H9 (cell line): ENCODE measurements at regions not wholly inside any gene's neighbourhood (a gene's known extent, or its start where the extent isn't known, plus 50 kb on each side); places are given as distances from the start of the nearest gene placed in this dataset.

Experiments used
- DNase-seq: peaks from one replicate; pipeline ENCODE4 v3.0.0-alpha.2; 2017
- H2AFZ ChIP-seq: one replicate; pipeline ENCODE4 v1.6.1; 2013; ENCODE audit warnings: mild to moderate bottlenecking, low read length, control low read depth, moderate library complexity
- H2AK5ac ChIP-seq: 2 replicates; pipeline ENCODE4 v1.6.1; 2013; ENCODE audit warnings: low read length, control low read depth, mixed read lengths; ENCODE audit not compliant: insufficient read length
- H2BK120ac ChIP-seq: one replicate; pipeline ENCODE4 v1.6.1; 2013; ENCODE audit warnings: low read depth, mild to moderate bottlenecking, low read length, control low read depth, inconsistent platforms; ENCODE audit not compliant: poor library complexity, severe bottlenecking
- H2BK12ac ChIP-seq: 2 replicates; pipeline ENCODE4 v1.6.1; 2013; ENCODE audit warnings: low read length, control low read depth, mixed read lengths, low read depth; ENCODE audit not compliant: insufficient read length
- H2BK15ac ChIP-seq: 2 replicates; pipeline ENCODE4 v1.6.1; 2013; ENCODE audit warnings: low read depth, low read length, control low read depth
- H2BK20ac ChIP-seq: one replicate; pipeline ENCODE4 v1.6.1; 2013; ENCODE audit warnings: low read depth, mild to moderate bottlenecking, low read length, control low read depth, inconsistent platforms; ENCODE audit not compliant: poor library complexity, severe bottlenecking
- H2BK5ac ChIP-seq: 2 replicates; pipeline ENCODE4 v1.6.1; 2013; ENCODE audit warnings: low read length, control low read depth, mixed read lengths; ENCODE audit not compliant: insufficient read length
- H3K14ac ChIP-seq: 2 replicates; pipeline ENCODE4 v1.6.1; 2013; ENCODE audit warnings: low read length, control low read depth; ENCODE audit not compliant: insufficient read depth
- H3K18ac ChIP-seq: 2 replicates; pipeline ENCODE4 v1.6.1; 2013; ENCODE audit warnings: low read depth, mild to moderate bottlenecking, mixed read lengths, low read length, control low read depth; ENCODE audit not compliant: insufficient read length
- H3K23ac ChIP-seq: 2 replicates; pipeline ENCODE4 v1.6.1; 2013; ENCODE audit warnings: low read length, control low read depth, mixed read lengths, low read depth; ENCODE audit not compliant: insufficient read length
- H3K23me2 ChIP-seq: 2 replicates; pipeline ENCODE4 v1.6.1; 2013; ENCODE audit warnings: low read depth, mild to moderate bottlenecking, mixed read lengths, low read length, control low read depth; ENCODE audit not compliant: insufficient read length, poor library complexity, severe bottlenecking
- H3K27ac ChIP-seq: 2 replicates; pipeline ENCODE4 v1.5.1; 2013; ENCODE audit warnings: low read length, control low read depth, mixed read lengths, low read depth; ENCODE audit not compliant: insufficient read length
- H3K27me3 ChIP-seq: 2 replicates; pipeline ENCODE4 v1.6.1; 2013; ENCODE audit warnings: low read length, control low read depth, inconsistent platforms; ENCODE audit not compliant: insufficient read depth
- H3K4ac ChIP-seq: 2 replicates; pipeline ENCODE4 v1.6.1; 2013; ENCODE audit warnings: low read depth, mild to moderate bottlenecking, control low read depth, inconsistent platforms, low read length, moderate library complexity
- H3K4me1 ChIP-seq: 2 replicates; pipeline ENCODE4 v1.6.1; 2013; ENCODE audit warnings: low read length, control low read depth, inconsistent platforms; ENCODE audit not compliant: insufficient read depth
- H3K4me2 ChIP-seq: 2 replicates; pipeline ENCODE4 v1.6.1; 2013; ENCODE audit warnings: low read length, control low read depth, mixed read lengths; ENCODE audit not compliant: insufficient read length, insufficient read depth
- H3K56ac ChIP-seq: 2 replicates; pipeline ENCODE4 v1.6.1; 2013; ENCODE audit warnings: low read depth, mild to moderate bottlenecking, mixed read lengths, low read length, control low read depth; ENCODE audit not compliant: insufficient read length
- H3K79me1 ChIP-seq: 2 replicates; pipeline ENCODE4 v1.6.1; 2013; ENCODE audit warnings: low read depth, mild to moderate bottlenecking, moderate library complexity, low read length, control low read depth, inconsistent platforms; ENCODE audit not compliant: insufficient read depth, poor library complexity, severe bottlenecking
- H3K79me2 ChIP-seq: 2 replicates; pipeline ENCODE4 v1.6.1; 2013; ENCODE audit warnings: low read length, control low read depth, inconsistent platforms; ENCODE audit not compliant: insufficient read depth
- H3K9ac ChIP-seq: 2 replicates; pipeline ENCODE4 v1.6.1; 2013; ENCODE audit warnings: low read length, control low read depth, mixed read lengths; ENCODE audit not compliant: insufficient read length; ENCODE audit errors: extremely low read depth
- H3K9me3 ChIP-seq: one replicate; pipeline ENCODE4 v1.6.1; 2013; ENCODE audit warnings: low read depth, low read length, inconsistent platforms; ENCODE audit not compliant: control insufficient read depth
- H3T11ph ChIP-seq: one replicate; pipeline ENCODE4 v1.6.1; 2013; ENCODE audit warnings: mild to moderate bottlenecking, low read length, control low read depth, inconsistent platforms
- H4K20me1 ChIP-seq: one replicate; pipeline ENCODE4 v1.6.1; 2013; ENCODE audit not compliant: control insufficient read depth, insufficient read length, insufficient read depth
- H4K5ac ChIP-seq: 2 replicates; pipeline ENCODE4 v1.6.1; 2013; ENCODE audit warnings: low read depth, mild to moderate bottlenecking, mixed read lengths, low read length, control low read depth; ENCODE audit not compliant: insufficient read length
- H4K8ac ChIP-seq: replicated peaks from 2 replicates; pipeline ENCODE4 v1.6.1; 2013; ENCODE audit warnings: low read length, control low read depth, mixed read lengths, low read depth; ENCODE audit not compliant: insufficient read length
- H4K91ac ChIP-seq: 2 replicates; pipeline ENCODE4 v1.6.1; 2013; ENCODE audit warnings: low read depth, mild to moderate bottlenecking, moderate library complexity, mixed read lengths, low read length, control low read depth; ENCODE audit not compliant: insufficient read length
- H3K27ac Mint-ChIP-seq, 3 experiments: 2 replicates in 2 of 3; 3 replicates in 1 of 3; pipeline ENCODE4 v1.8.0; 2020 to 2021; ENCODE audit warnings: mixed read lengths in 3 of 3, mild to moderate bottlenecking in 1 of 3, moderate library complexity in 1 of 3
- H3K27me3 Mint-ChIP-seq: 2 replicates; pipeline ENCODE4 v1.8.0; 2021; ENCODE audit warnings: low read depth, mild to moderate bottlenecking, moderate library complexity, mixed read lengths
- H3K36me3 Mint-ChIP-seq, 3 experiments: 2 replicates in 2 of 3; 3 replicates in 1 of 3; pipeline ENCODE4 v1.8.0; 2020 to 2021; ENCODE audit warnings: low read depth in 3 of 3, mixed read lengths in 3 of 3; ENCODE audit not compliant: insufficient read depth in 1 of 3
- H3K4me1 Mint-ChIP-seq, 2 experiments: 2 replicates each; pipeline ENCODE4 v1.8.0; 2020; ENCODE audit warnings: mixed read lengths in 2 of 2
- H3K4me3 Mint-ChIP-seq, 2 experiments: 2 replicates in 1 of 2; 3 replicates in 1 of 2; pipeline ENCODE4 v1.8.0; 2020 to 2021; ENCODE audit warnings: mild to moderate bottlenecking in 2 of 2, mixed read lengths in 2 of 2, moderate library complexity in 1 of 2
- H3K9me3 Mint-ChIP-seq, 2 experiments: 2 replicates in 1 of 2; 3 replicates in 1 of 2; pipeline ENCODE4 v1.8.0; 2020; ENCODE audit warnings: mild to moderate bottlenecking in 2 of 2, mixed read lengths in 2 of 2, moderate library complexity in 1 of 2
- WGBS: extraction: QIAGEN DNeasy Blood & Tissue Kit; methylation state at CpG from one replicate; pipeline ENCODE4 v1.1.7; 2013; ENCODE audit warnings: missing lambda C conversion rate, low lambda C conversion rate, mixed read lengths; ENCODE audit not compliant: insufficient read length; ENCODE audit errors: extremely low coverage; 5-methylcytosine and 5-hydroxymethylcytosine counted together
- TF ChIP-seq, protein P1 (sequence below): fragments of 200-600 bp; sonication (generic); conservative IDR thresholded peaks from 3 replicates; pipeline ENCODE4 v1.8.0; 2021; ENCODE audit warnings: antibody characterized with exemption, mild to moderate bottlenecking

DNA sequence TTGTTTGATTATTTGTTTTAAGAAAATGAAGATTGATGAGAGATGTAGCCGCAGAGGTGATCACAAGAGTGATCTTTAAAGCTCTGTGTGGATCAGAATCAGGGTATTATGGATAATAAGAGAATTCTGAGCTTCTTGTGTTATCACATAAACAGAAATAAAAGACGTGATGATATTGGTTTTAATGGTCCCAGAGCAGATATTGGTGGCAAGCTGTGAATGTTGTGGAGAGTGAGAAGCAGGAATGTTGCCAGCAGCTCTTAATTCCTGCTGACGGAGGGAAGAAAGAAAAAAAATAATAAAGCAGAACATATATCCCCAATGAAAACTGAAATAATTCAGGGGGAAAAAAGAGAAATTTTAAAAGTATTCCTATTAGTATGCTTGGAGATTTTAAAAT lies 1015.9 kb downstream of the PCDH18 start:
- no peak overlapping the region for H4K5ac ChIP-seq
- H2BK12ac ChIP-seq: no peak overlapping the region
- H3K79me2 ChIP-seq: no peaks in the 10 kb centered on the region
- H3K4ac ChIP-seq: no peak overlapping the region
- H3T11ph ChIP-seq: no peak overlapping the region
- H3K79me1 ChIP-seq: no peaks in the 10 kb centered on the region
- TF ChIP-seq, protein P1, sequence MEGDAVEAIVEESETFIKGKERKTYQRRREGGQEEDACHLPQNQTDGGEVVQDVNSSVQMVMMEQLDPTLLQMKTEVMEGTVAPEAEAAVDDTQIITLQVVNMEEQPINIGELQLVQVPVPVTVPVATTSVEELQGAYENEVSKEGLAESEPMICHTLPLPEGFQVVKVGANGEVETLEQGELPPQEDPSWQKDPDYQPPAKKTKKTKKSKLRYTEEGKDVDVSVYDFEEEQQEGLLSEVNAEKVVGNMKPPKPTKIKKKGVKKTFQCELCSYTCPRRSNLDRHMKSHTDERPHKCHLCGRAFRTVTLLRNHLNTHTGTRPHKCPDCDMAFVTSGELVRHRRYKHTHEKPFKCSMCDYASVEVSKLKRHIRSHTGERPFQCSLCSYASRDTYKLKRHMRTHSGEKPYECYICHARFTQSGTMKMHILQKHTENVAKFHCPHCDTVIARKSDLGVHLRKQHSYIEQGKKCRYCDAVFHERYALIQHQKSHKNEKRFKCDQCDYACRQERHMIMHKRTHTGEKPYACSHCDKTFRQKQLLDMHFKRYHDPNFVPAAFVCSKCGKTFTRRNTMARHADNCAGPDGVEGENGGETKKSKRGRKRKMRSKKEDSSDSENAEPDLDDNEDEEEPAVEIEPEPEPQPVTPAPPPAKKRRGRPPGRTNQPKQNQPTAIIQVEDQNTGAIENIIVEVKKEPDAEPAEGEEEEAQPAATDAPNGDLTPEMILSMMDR: no peak
- no peak overlapping the region for H3K9ac ChIP-seq
- H2BK120ac ChIP-seq: no peak overlapping the region
- Mint-ChIP-seq H3K9me3 (peaks cover 22 to 25% of the 10 kb centered on the region in 2 experiments), H3K4me3 (no peak overlapping the region), H3K27me3 (no peaks in the 10 kb centered on the region), H3K27ac (no peak overlapping the region), H3K36me3 (peaks cover 21 to 31% (median 22%) of the 10 kb centered on the region in 3 experiments), H3K4me1 (peaks cover 12 to 14% of the 10 kb centered on the region in 2 experiments)
- no peaks in the 10 kb centered on the region for H3K27me3 ChIP-seq
- no peak overlapping the region for H2AFZ ChIP-seq
- no peak overlapping the region for H2BK15ac ChIP-seq
- no peak overlapping the region for H2AK5ac ChIP-seq
- H4K20me1 ChIP-seq: no peaks in the 10 kb centered on the region
- H4K8ac ChIP-seq: no peak overlapping the region
- no peak overlapping the region for H4K91ac ChIP-seq
- H3K14ac ChIP-seq: no peak overlapping the region
- H3K23ac ChIP-seq: no peak overlapping the region
- H3K18ac ChIP-seq: no peak overlapping the region
- H3K9me3 ChIP-seq: peaks cover 8% of the 10 kb centered on the region
- H3K23me2 ChIP-seq: no peaks in the 10 kb centered on the region
- H3K4me1 ChIP-seq: no peaks in the 10 kb centered on the region
- H2BK5ac ChIP-seq: no peak overlapping the region
- H2BK20ac ChIP-seq: no peak overlapping the region
- no peak overlapping the region for H3K56ac ChIP-seq
- 100% methylated on average over 1 of the region's 3 CpGs for WGBS
- no peak for DNase-seq
- H3K4me2 ChIP-seq: no peak overlapping the region
- no peak overlapping the region for H3K27ac ChIP-seq
